Right cardiac atrium (tissue), 5 donors: ENCODE measurements at regions not wholly inside any gene's neighbourhood (a gene's known extent, or its start where the extent isn't known, plus 50 kb on each side); places are given as distances from the start of the nearest gene placed in this dataset.
"Not testable (repeated sequence)": the region's sequence is repeated elsewhere in the genome, so short reads cannot be mapped to it uniquely, and the experiment has no call there.

Experiments used
- ATAC-seq, 2 donors: fragments of 200-7000 bp; cut with Tn5 transposase; one replicate each; pipeline versions ENCODE4 v1.8.0 to v1.9.1; 2020; ENCODE audit warnings: moderate library complexity in 2 of 2, mild to moderate bottlenecking in 1 of 2
- DNase-seq, 3 donors: peaks; one replicate each; pipeline ENCODE4 v3.0.0-alpha.2; 2020
- H3K27ac ChIP-seq: one replicate; pipeline ENCODE4 v1.5.1; 2013; ENCODE audit warnings: mild to moderate bottlenecking, low read length, control low read depth, moderate library complexity
- H3K27me3 ChIP-seq: one replicate; pipeline ENCODE4 v1.6.1; 2013; ENCODE audit not compliant: control insufficient read depth, insufficient read depth
- H3K4me1 ChIP-seq: one replicate; pipeline ENCODE4 v1.6.1; 2013; ENCODE audit warnings: low read length; ENCODE audit not compliant: control insufficient read depth, insufficient read depth
- H3K4me3 ChIP-seq: one replicate; pipeline ENCODE4 v1.5.1; 2013; ENCODE audit warnings: low read length, control low read depth
- H3K9me3 ChIP-seq: one replicate; pipeline ENCODE4 v1.6.1; 2013; ENCODE audit warnings: low read length; ENCODE audit not compliant: control insufficient read depth
- WGBS: extraction: QIAGEN DNeasy Blood & Tissue Kit; methylation state at CpG from one replicate; pipeline ENCODE4 v1.1.7; 2013; 5-methylcytosine and 5-hydroxymethylcytosine counted together
- intact Hi-C, 4 donors: fragments of 100-400 bp; cut with DNase I; formaldehyde crosslinking; loops; one replicate each; pipeline versions ENCODE4 v1.11.0 to v1.14.0; 2022 to 2023
- donor health status: healthy with polysubstance abuse.
- donor health status: DM: no; HTN: yes; CAD: no.
- donor health status: DM: no; HTN: no; CAD: no.
- donor health status: DM: no; HTN: yes; CAD: no; lungs with severe emphysema.
- donor health status: DM: yes; HTN: yes; CAD: no.

DNA sequence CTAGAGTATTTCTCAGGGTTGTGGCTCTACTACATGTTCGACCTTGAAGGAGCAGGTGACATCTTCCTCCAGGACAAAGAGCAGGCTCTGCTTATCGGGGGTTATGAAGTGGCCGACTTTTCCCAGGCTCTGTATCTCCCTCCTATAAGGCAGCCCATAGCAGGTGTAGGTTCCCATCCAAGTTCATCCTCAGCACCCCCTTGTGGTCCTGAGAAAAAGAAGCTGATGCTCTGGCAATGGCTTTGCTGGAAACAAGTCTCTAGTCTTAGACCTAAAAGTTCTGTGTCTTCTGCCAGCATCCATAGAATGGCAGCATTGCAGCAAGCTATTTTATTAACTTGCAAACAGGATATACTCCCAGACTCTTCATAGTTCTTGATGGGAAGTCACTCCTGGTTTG, 836.6 kb upstream of the PRKX start:
- H3K27me3 ChIP-seq, result no peaks in the 10 kb centered on the region
- DNase-seq, result no peak
- ATAC-seq, result no peak
- intact Hi-C loops, result no loop called here
- H3K9me3 ChIP-seq, result no peaks in the 10 kb centered on the region
- WGBS, result 59% methylated on average over 3 of the region's 3 CpGs
- no peak overlapping the region for H3K4me3 ChIP-seq
- no peaks in the 10 kb centered on the region for H3K4me1 ChIP-seq
- H3K27ac ChIP-seq, result no peak overlapping the region

DNA sequence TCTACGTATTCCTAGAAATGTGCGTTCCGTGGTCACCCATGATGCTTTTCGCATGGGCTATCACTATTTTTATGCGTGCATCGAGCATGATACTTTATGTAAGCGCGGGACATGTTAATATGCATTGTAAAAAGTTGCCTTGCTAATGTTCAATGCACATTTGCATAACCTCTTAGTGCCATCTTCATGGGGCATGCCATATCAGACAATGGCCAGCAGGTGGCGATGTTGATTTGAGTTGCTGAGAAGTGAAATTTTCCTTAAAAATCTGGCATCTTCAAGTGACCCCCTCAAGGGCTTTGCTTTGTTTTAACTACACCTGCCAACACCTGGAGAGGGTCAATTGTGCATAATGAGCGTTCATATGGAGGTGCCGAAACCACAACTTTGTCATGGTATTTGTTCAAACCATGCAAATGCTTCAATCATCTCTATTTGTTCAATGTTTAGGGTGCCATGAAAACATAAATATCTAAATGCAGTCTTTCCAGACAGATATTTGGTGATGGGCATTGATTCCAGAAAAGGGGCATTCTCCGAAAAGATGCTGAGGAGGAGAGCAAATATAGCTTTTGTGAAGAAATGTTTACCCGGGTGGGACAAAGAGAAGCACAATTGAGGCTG, 833.9 kb upstream of the PRKX start:
- DNase-seq (peak; percentile 16 to 58 (median 26)), ATAC-seq (no peak)
- Histone ChIP-seq H3K4me3 (no peak overlapping the region), H3K9me3 (no peaks in the 10 kb centered on the region), H3K27ac (no peak overlapping the region), H3K4me1 (no peaks in the 10 kb centered on the region), H3K27me3 (no peaks in the 10 kb centered on the region)
- intact Hi-C loops, result no loop called here
- 45% methylated on average over 13 of the region's 13 CpGs for WGBS

DNA sequence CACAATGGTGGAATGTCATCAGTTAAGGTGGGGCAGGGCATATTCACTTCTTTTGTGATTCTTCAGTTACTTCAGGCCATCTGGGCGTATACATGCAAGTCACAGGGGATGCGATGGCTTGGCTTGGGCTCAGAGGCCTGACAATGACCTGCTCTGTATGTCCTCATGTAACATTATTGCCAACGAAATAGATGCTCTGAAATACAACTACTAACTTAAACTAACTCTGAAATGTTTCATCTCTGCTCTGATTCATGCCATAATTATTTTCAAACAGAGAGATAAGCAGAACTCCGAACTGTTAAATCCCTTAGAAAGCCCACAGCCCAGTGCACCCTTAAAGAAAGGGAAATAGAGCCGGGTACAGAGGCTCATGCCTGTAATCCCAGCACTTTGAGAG, 832.7 kb upstream of the PRKX start:
- H3K27me3 ChIP-seq, H3K4me1 ChIP-seq, H3K27ac ChIP-seq, intact Hi-C loops, H3K9me3 ChIP-seq, ATAC-seq, DNase-seq, H3K4me3 ChIP-seq: not testable (repeated sequence)
- WGBS, result 61% methylated on average over 5 of the region's 5 CpGs

DNA sequence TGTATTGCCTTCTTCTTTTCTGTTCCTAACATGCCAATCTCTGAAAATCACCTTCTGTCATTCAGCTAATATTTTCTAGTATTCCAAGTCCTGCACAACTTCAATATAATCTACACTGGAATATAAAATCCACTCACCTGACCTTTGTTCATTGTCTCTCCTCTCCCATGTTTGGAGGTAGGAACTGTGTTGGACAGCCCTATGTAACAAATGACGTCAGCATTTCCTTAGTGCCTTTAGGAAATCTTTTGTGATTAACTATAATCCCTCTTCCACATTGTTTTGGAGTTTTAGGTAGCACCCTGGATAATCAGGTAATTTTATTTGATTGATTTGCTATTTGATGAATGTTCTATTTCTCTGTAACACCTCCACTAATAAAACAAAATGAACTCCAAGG, 814.8 kb upstream of the PRKX start:
- no peaks in the 10 kb centered on the region for H3K9me3 ChIP-seq
- ATAC-seq (no peak), DNase-seq (no peak)
- WGBS, result 75% methylated on average over 1 of the region's 1 CpG
- no peaks in the 10 kb centered on the region for H3K4me1 ChIP-seq
- intact Hi-C loops, result no loop called here
- H3K27me3 ChIP-seq, result no peaks in the 10 kb centered on the region
- no peak overlapping the region for H3K27ac ChIP-seq
- no peak overlapping the region for H3K4me3 ChIP-seq

DNA sequence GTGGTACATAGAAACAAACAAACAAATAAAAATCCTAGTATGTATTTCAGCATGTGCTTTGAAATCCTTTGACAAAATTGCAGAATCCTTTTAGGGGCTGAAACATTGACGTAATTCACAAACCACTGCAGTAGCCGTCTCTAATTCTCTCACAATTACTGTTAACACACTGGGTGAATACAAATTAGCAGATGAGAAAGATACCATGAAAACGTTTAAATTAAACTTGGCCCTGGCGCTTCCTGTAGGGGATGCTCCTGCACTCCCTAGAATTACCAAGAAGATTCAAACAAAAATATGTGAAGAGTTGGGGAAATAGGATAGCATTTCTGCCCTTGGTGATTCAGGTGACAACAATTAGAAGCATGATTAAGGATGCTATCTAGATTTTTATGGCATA, 772.5 kb upstream of the PRKX start:
- 53% methylated on average over 4 of the region's 4 CpGs for WGBS
- no peak for ATAC-seq

DNA sequence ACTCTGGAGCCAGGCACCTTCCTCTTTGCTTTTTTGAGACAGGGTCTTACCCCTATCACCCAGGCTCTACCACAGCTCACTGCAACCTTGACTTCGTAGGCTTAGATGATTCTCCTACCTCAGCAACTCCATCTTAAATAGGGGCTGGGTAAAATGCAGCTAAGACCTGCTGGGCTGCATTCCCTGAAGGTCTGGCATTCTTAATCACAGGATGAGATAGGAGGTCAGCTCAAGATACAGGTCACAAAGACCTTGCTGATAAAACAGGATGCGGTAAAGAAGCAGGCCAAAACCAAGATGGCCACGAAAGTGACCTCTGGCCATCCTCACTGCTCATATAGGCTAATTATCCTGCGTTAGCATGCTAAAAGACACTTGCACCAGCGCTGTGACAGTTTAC, 770.8 kb upstream of the PRKX start:
- Histone ChIP-seq H3K27ac (no peak overlapping the region), H3K9me3 (no peaks in the 10 kb centered on the region), H3K4me3 (no peak overlapping the region), H3K27me3 (no peaks in the 10 kb centered on the region), H3K4me1 (no peaks in the 10 kb centered on the region)
- WGBS, result 40% methylated on average over 5 of the region's 5 CpGs
- no peak for DNase-seq
- intact Hi-C loops, result no loop called here
- ATAC-seq, result no peak

More for the DNA sequence above, 772.5 kb upstream of the PRKX start:
- intact Hi-C loops, result no loop called here
- Histone ChIP-seq H3K4me3 (no peak overlapping the region), H3K9me3 (no peaks in the 10 kb centered on the region), H3K4me1 (no peaks in the 10 kb centered on the region), H3K27me3 (no peaks in the 10 kb centered on the region), H3K27ac (no peak overlapping the region)
- DNase-seq, result no peak

DNA sequence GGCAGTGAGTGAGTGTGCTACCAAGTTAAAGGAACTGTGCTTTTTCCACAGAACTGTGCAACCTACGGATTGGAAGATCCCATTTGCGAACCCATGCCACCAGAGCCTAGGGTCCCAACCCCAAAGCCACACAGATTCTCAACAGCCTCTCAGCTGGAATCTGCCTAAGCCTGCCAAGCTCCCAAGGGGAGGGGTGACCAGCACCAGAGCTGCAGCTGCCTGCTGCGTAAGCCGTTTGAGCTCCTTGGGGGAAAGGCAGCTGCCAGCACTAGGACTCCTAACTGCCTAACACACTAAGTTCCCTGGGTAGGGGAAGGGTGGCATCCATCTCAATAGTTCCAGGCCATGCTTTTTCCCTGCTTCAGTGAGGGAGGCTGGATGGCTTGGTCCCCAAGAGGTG, 738.1 kb upstream of the PRKX start:
- H3K4me3 ChIP-seq, result no peak overlapping the region
- 81% methylated on average over 4 of the region's 4 CpGs for WGBS
- H3K4me1 ChIP-seq, result no peaks in the 10 kb centered on the region
- intact Hi-C loops, result no loop called here
- no peaks in the 10 kb centered on the region for H3K9me3 ChIP-seq
- no peak overlapping the region for H3K27ac ChIP-seq
- H3K27me3 ChIP-seq, result no peaks in the 10 kb centered on the region
- no peak for DNase-seq
- no peak for ATAC-seq

DNA sequence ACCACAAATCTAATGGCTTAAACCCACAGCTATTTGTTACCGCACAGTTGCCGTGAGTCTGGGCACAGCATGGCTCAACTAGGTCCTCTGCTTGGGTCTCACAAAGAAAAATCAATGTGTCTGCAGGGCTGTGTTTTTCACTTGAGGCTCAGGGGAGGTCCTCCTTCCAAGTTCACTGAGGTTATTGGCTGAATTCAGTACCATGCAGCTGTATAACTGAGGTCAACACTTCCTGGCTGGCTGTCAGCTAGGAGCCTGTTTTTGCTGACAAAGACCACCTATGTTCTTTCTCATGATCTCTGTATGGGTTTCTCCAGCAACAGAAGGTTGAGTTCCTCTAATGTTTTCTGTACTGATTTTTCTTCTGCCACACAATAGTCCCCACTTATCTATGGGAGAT, 736.7 kb upstream of the PRKX start:
- ATAC-seq, result no peak
- Histone ChIP-seq H3K27me3 (no peaks in the 10 kb centered on the region), H3K4me1 (no peaks in the 10 kb centered on the region), H3K27ac (no peak overlapping the region), H3K4me3 (no peak overlapping the region), H3K9me3 (no peaks in the 10 kb centered on the region)
- no peak for DNase-seq
- 92% methylated on average over 2 of the region's 2 CpGs for WGBS
- intact Hi-C loops, result no loop called here

DNA sequence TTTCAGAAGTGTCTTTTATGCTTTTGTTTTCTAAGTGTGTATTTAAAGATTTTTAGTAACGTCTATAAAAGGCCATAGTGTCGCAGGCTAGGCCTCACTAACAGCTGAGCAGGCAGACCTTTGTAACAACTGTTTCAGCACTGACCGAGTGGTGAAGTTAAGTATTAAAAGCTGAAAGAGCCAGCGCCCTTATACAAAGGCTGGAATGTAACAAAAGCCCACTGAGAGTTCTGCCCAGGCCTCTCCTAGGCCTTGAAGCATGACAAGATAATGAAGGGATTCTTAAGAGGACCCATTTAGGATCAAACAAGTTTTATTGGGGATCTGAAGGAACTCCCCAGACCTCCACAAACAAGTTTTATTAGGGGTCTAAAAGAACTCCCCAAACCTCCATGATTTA, 722.5 kb upstream of the PRKX start:
- H3K4me3 ChIP-seq, result no peak overlapping the region
- no peaks in the 10 kb centered on the region for H3K4me1 ChIP-seq
- no peaks in the 10 kb centered on the region for H3K27me3 ChIP-seq
- ATAC-seq (no peak), DNase-seq (no peak)
- WGBS, result 66% methylated on average over 4 of the region's 4 CpGs
- intact Hi-C loops, result no loop called here
- no peaks in the 10 kb centered on the region for H3K9me3 ChIP-seq
- no peak overlapping the region for H3K27ac ChIP-seq

DNA sequence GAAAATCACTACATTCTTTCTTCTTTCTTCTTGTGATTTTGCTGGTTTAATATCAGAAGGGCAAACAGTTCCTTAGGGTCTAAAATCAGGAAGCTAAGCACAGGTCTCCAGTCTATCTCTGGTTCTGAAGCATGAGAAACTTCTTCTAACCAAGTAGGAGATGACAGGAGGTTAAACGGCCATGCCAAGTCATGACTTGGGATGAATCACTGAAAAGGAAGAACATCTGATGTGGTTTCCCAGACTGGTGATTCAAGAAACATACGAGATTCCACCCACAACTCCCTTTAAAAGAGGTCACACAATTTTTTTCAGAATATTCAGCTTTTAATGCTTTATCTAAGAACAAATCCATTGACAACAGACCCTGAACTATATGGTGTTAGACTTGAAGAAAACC, 684.0 kb upstream of the PRKX start:
- ATAC-seq, result no peak
- Histone ChIP-seq H3K9me3 (no peaks in the 10 kb centered on the region), H3K4me1 (no peaks in the 10 kb centered on the region), H3K4me3 (no peak overlapping the region), H3K27me3 (no peaks in the 10 kb centered on the region), H3K27ac (no peak overlapping the region)
- intact Hi-C loops, result no loop called here
- no peak for DNase-seq
- WGBS, result 53% methylated on average over 2 of the region's 2 CpGs

DNA sequence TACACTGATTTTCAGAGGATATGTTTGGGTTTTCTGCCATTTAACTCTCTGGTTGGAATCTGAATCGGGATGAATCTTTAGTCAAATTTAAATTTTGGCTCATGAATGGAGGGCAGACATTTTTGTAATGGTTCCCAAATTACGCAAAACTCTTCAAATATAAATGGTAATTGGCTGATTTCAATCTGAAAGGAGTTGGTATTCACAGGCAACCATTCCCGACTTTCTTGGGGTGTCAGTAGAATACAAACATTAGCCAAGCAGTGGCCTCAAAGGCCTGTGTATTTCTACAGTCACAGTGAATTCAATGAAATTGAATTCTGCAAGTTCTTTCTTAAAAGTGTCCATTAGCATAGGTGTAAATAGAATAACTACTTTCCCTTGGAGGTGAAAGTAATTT, 668.8 kb upstream of the PRKX start:
- Histone ChIP-seq H3K9me3 (no peaks in the 10 kb centered on the region), H3K27ac (no peak overlapping the region), H3K27me3 (no peaks in the 10 kb centered on the region), H3K4me1 (no peaks in the 10 kb centered on the region), H3K4me3 (no peak overlapping the region)
- 31% methylated on average over 3 of the region's 3 CpGs for WGBS
- DNase-seq (no peak), ATAC-seq (no peak)
- intact Hi-C loops, result no loop called here

DNA sequence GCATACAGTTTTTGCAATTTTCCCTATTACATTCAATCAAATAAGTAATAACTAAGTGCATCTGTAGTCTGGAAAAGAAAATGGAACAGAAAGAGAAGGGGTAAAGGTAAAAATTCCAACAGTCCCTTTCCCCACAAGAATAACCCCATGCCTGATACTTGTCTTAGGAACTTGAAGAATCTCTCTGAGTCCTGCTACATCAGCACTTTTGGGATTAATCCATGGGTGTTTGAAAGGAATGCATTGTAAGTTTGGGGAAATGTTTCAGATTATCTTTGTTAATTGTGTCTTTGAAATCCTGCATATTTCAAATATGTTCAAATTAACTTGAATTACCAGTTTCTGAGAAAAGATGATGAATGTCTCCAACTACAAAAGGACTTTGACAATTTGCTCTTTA, 667.3 kb upstream of the PRKX start:
- no peak for ATAC-seq
- H3K9me3 ChIP-seq, result no peaks in the 10 kb centered on the region
- intact Hi-C loops, result no loop called here

More for the DNA sequence above, 667.3 kb upstream of the PRKX start:
- no peak for DNase-seq
- Histone ChIP-seq H3K27ac (no peak overlapping the region), H3K27me3 (no peaks in the 10 kb centered on the region), H3K4me1 (no peaks in the 10 kb centered on the region), H3K4me3 (no peak overlapping the region)
